PC-9 (cell line): ENCODE measurements at regions not wholly inside any gene's neighbourhood (a gene's known extent, or its start where the extent isn't known, plus 50 kb on each side); places are given as distances from the start of the nearest gene placed in this dataset.

Source experiments
- BruUV-seq: library from RNA; stranded (reverse); fragments of 400-500 nt; replicated peaks from 2 replicates; lab custom pipeline; 2021; lab: Mats Ljungman, UMichigan
- CTCF ChIA-PET: fragments of 300-600 bp; sonication (Branson Sonifier 250); formaldehyde crosslinking; loops from one replicate; lab custom pipeline; 2022; ENCODE audit warnings: antibody characterized with exemption; lab: Charles Lee
- POLR2A ChIA-PET: fragments of 300-600 bp; sonication (Branson Sonifier 250); formaldehyde crosslinking; loops from one replicate; lab custom pipeline; 2022; ENCODE audit warnings: antibody characterized with exemption; ENCODE audit not compliant: unreplicated experiment; lab: Charles Lee
- DNase-seq, 2 experiments: peaks; one replicate each; pipeline versions ENCODE4 v3.0.0 to v3.0.0-alpha.2; 2015 to 2022; ENCODE audit warnings: mixed read lengths in 1 of 2
- H2AFZ ChIP-seq: fragments of 200-600 bp; sonication (generic); 2 replicates; pipeline ENCODE4 v1.8.1; 2017; ENCODE audit warnings: antibody characterized with exemption
- H3F3A ChIP-seq: fragments of 200-600 bp; sonication (generic); 2 replicates; pipeline ENCODE4 v1.8.1; 2017; ENCODE audit warnings: antibody characterized with exemption, mild to moderate bottlenecking, low read depth; ENCODE audit not compliant: insufficient read depth
- H3K27ac ChIP-seq: fragments of 200-600 bp; sonication (generic); 2 replicates; pipeline ENCODE4 v1.6.1; 2016; ENCODE audit warnings: mixed run types
- H3K27me3 ChIP-seq: fragments of 200-600 bp; sonication (generic); 2 replicates; pipeline ENCODE4 v1.6.1; 2016; ENCODE audit warnings: low read depth, mixed run types; ENCODE audit not compliant: insufficient read depth
- H3K36me3 ChIP-seq: fragments of 200-600 bp; sonication (generic); 2 replicates; pipeline ENCODE4 v1.6.1; 2016; ENCODE audit warnings: low read depth, mixed run types
- H3K4me1 ChIP-seq: fragments of 200-600 bp; sonication (generic); replicated peaks from 2 replicates; pipeline ENCODE4 v1.6.1; 2016; ENCODE audit warnings: mixed run types; ENCODE audit not compliant: insufficient read depth
- H3K4me2 ChIP-seq: fragments of 200-600 bp; sonication (generic); 2 replicates; pipeline ENCODE4 v1.6.1; 2017; ENCODE audit warnings: mixed run types
- H3K4me3 ChIP-seq: fragments of 200-600 bp; sonication (generic); 2 replicates; pipeline ENCODE4 v1.6.1; 2016; ENCODE audit warnings: mixed run types
- H3K79me2 ChIP-seq: fragments of 200-600 bp; sonication (generic); 2 replicates; pipeline ENCODE4 v1.6.1; 2017; ENCODE audit warnings: low read depth, mixed run types
- H3K9me2 ChIP-seq: fragments of 200-600 bp; sonication (generic); 2 replicates; pipeline ENCODE4 v1.8.1; 2017; ENCODE audit warnings: mild to moderate bottlenecking; ENCODE audit not compliant: insufficient read depth
- H3K9me3 ChIP-seq: fragments of 200-600 bp; sonication (generic); 2 replicates; pipeline ENCODE4 v1.8.1; 2016; ENCODE audit warnings: low read depth; ENCODE audit not compliant: insufficient read depth
- H4K20me1 ChIP-seq: fragments of 200-600 bp; sonication (generic); 2 replicates; pipeline ENCODE4 v1.8.1; 2017; ENCODE audit not compliant: insufficient read depth
- CTCF ChIP-seq: fragments of 200-600 bp; sonication (generic); conservative IDR thresholded peaks from 2 replicates; pipeline ENCODE4 v1.6.1; 2017; ENCODE audit warnings: mixed run types, antibody characterized with exemption, mild to moderate bottlenecking, moderate library complexity
- EZH2 ChIP-seq: fragments of 200-600 bp; sonication (generic); IDR thresholded peaks from 2 replicates; pipeline ENCODE4 v1.8.0; 2017; ENCODE audit warnings: antibody characterized with exemption, low read depth
- intact Hi-C: fragments of 100-400 bp; cut with micrococcal nuclease; formaldehyde crosslinking; loops from one replicate; pipeline ENCODE4 v1.10.0; 2022; ENCODE audit not compliant: unreplicated experiment

GRCh38 chr10:123578721-123579120, 87.4 kb upstream of the GPR26 start:
- POLR2A ChIA-PET, result no interaction called here
- no peak overlapping the region for H3K4me3 ChIP-seq
- no peak for TF ChIP-seq CTCF
- TF ChIP-seq EZH2, result no peak
- DNase-seq, result no peak
- H3K27ac ChIP-seq, result no peak overlapping the region
- no peaks in the 10 kb centered on the region for H4K20me1 ChIP-seq
- no TSS peak for BruUV-seq
- no peaks in the 10 kb centered on the region for H3K9me3 ChIP-seq
- H3K36me3 ChIP-seq, result no peaks in the 10 kb centered on the region
- no peaks in the 10 kb centered on the region for H3K79me2 ChIP-seq
- H3F3A ChIP-seq, result no peaks in the 10 kb centered on the region
- intact Hi-C loops, result no loop called here
- H3K9me2 ChIP-seq, result no peaks in the 10 kb centered on the region
- CTCF ChIA-PET, result no interaction called here
- no peaks in the 10 kb centered on the region for H3K4me1 ChIP-seq
- no peak overlapping the region for H3K4me2 ChIP-seq
- peaks cover 13% of the 10 kb centered on the region for H3K27me3 ChIP-seq
- H2AFZ ChIP-seq, result no peak overlapping the region

- no peak overlapping the region for H3K27ac ChIP-seq
- H3K27me3 ChIP-seq, result peaks cover 21% of the 10 kb centered on the region
- TF ChIP-seq CTCF (no peak), EZH2 (no peak)
- H3F3A ChIP-seq, result no peaks in the 10 kb centered on the region
- no peak for DNase-seq
- H3K9me2 ChIP-seq, result no peaks in the 10 kb centered on the region
- no peaks in the 10 kb centered on the region for H3K9me3 ChIP-seq
- H4K20me1 ChIP-seq, result no peaks in the 10 kb centered on the region
- H3K36me3 ChIP-seq, result no peaks in the 10 kb centered on the region
- ChIA-PET POLR2A (no interaction called here), CTCF (no interaction called here)
- H3K4me3 ChIP-seq, result no peak overlapping the region
- H3K4me1 ChIP-seq, result no peaks in the 10 kb centered on the region
- no peak overlapping the region for H2AFZ ChIP-seq
- no peak overlapping the region for H3K4me2 ChIP-seq
- no peaks in the 10 kb centered on the region for H3K79me2 ChIP-seq
- intact Hi-C loops, result loop anchor here (5.0 to 10.0 kb wide), 5 partner anchors 288 to 1163 kb away; partner anchors contain the start of gene FAM53B
- no TSS peak for BruUV-seq
Measured at GRCh38 chr10:123579675-123580074, 86.5 kb upstream of the GPR26 start.

GRCh38 chr10:123580426-123580825, 85.7 kb upstream of the GPR26 start:
- Histone ChIP-seq H3K27ac (no peak overlapping the region), H3K27me3 (peaks cover 22% of the 10 kb centered on the region), H3K4me3 (no peak overlapping the region), H3K4me1 (no peaks in the 10 kb centered on the region), H3K9me3 (no peaks in the 10 kb centered on the region), H3K79me2 (no peaks in the 10 kb centered on the region), H3K9me2 (no peaks in the 10 kb centered on the region), H4K20me1 (no peaks in the 10 kb centered on the region), H3K36me3 (no peaks in the 10 kb centered on the region), H3F3A (no peaks in the 10 kb centered on the region), H3K4me2 (no peak overlapping the region), H2AFZ (no peak overlapping the region)
- no peak for DNase-seq
- intact Hi-C loops, result loop anchor here (5.0 to 10.0 kb wide), 5 partner anchors 287 to 1162 kb away; partner anchors contain the start of gene FAM53B
- CTCF ChIA-PET, result no interaction called here
- BruUV-seq, result no TSS peak
- POLR2A ChIA-PET, result no interaction called here
- no peak for TF ChIP-seq CTCF
- TF ChIP-seq EZH2, result no peak
